SH-SY5Y (cell line): ENCODE measurements at regions not wholly inside any gene's neighbourhood (a gene's known extent, or its start where the extent isn't known, plus 50 kb on each side); places are given as distances from the start of the nearest gene placed in this dataset.

Experiments
- GATA2 ChIP-seq: IDR thresholded peaks from 2 replicates; pipeline ENCODE4 v1.6.1; 2011; ENCODE audit warnings: mild to moderate bottlenecking, low read depth, low read length
- GATA3 ChIP-seq: IDR thresholded peaks from 2 replicates; pipeline ENCODE4 v1.6.1; 2011; ENCODE audit warnings: low read depth, mild to moderate bottlenecking, low read length, moderate library complexity

GRCh38 chr2:129467941-129468340 is 511.5 kb upstream of the RAB6C start:
- TF ChIP-seq GATA2 (no peak), GATA3 (no peak)
